ENCODE measurements at regions not wholly inside any gene's neighbourhood (a gene's known extent, or its start where the extent isn't known, plus 50 kb on each side); places are given as distances from the start of the nearest gene placed in this dataset.

- DNase-seq: no peak
These were observed 208.4 kb upstream of the IRX5 start for GRCh38 chr16:54722210-54722676.

GRCh38 chr16:54720259-54720658, 210.4 kb upstream of the IRX5 start:
- DNase-seq: no peak

GRCh38 chr16:54719624-54720023, 211.0 kb upstream of the IRX5 start:
- no peak for DNase-seq

- no peak for DNase-seq
These were observed 212.3 kb upstream of the IRX5 start for GRCh38 chr16:54718376-54718775.

GRCh38 chr16:54715011-54715410, 215.7 kb upstream of the IRX5 start:
- no peak for DNase-seq

- no peak for DNase-seq
These were observed 217.8 kb upstream of the IRX5 start for GRCh38 chr16:54712866-54713265.

- DNase-seq: no peak
These were observed 222.9 kb upstream of the IRX5 start for GRCh38 chr16:54707813-54708212.

- no peak for DNase-seq
These were observed 224.3 kb upstream of the IRX5 start for GRCh38 chr16:54706406-54706805.

- no peak for DNase-seq
These were observed 227.3 kb upstream of the IRX5 start for GRCh38 chr16:54703339-54703738.

GRCh38 chr16:54699656-54700055, 231.0 kb upstream of the IRX5 start:
- no peak for DNase-seq

- no peak for DNase-seq
These were observed 233.0 kb upstream of the IRX5 start for GRCh38 chr16:54697677-54698076.

- DNase-seq: no peak
These were observed 233.7 kb upstream of the IRX5 start for GRCh38 chr16:54696970-54697369.

- DNase-seq: no peak
These were observed 234.1 kb upstream of the IRX5 start for GRCh38 chr16:54696522-54696921.

- DNase-seq: no peak
These were observed 236.0 kb upstream of the IRX5 start for GRCh38 chr16:54694651-54695050.

- no peak for DNase-seq
These were observed 236.8 kb upstream of the IRX5 start for GRCh38 chr16:54693864-54694263.

- no peak for DNase-seq
These were observed 240.0 kb upstream of the IRX5 start for GRCh38 chr16:54690710-54691109.

- DNase-seq: no peak
These were observed 240.4 kb upstream of the IRX5 start for GRCh38 chr16:54690306-54690705.

- no peak for DNase-seq
These were observed 241.4 kb upstream of the IRX5 start for GRCh38 chr16:54689072-54689865.

GRCh38 chr16:54688339-54688738, 242.3 kb upstream of the IRX5 start:
- no peak for DNase-seq

GRCh38 chr16:54687043-54687899, 243.4 kb upstream of the IRX5 start:
- DNase-seq: no peak

GRCh38 chr16:54685682-54686081, 245.0 kb upstream of the IRX5 start:
- no peak for DNase-seq

GRCh38 chr16:54679531-54679930, 251.1 kb upstream of the IRX5 start:
- DNase-seq: no peak

GRCh38 chr16:54677308-54677950, 253.2 kb upstream of the IRX5 start:
- DNase-seq: no peak

GRCh38 chr16:54673313-54673712, 257.4 kb upstream of the IRX5 start:
- no peak for DNase-seq
